ENCODE measurements at regions not wholly inside any gene's neighbourhood (a gene's known extent, or its start where the extent isn't known, plus 50 kb on each side); places are given as distances from the start of the nearest gene placed in this dataset.

DNA sequence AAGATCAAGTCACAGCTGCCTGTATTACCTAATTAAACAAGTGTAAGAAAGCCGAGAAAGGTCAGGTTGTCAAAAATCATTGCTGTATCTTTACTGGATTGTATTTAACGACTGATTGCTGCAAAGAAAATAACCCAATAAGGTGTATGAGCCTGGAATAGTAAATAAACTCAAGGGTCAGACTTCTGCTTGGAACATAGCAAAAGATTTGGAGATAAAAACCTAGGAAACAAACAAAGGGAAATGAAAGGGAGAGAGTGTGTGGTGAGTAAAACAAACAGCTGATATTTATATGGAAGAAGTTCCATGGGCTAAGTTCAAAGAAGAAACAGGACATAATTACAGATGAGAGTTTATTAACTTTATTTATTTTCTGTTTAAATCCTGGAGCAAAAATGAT lies 354.0 kb downstream of the TLR4 start:
- WGBS, 4 donors: 52 to 58% (median 54%) methylated on average over 2 of the region's 2 CpGs
- no peaks in the 10 kb centered on the region for H3K9me3 ChIP-seq
- no peak for TF ChIP-seq POLR2A (IDR thresholded peaks at IDR 0.05)
- TF ChIP-seq, protein P1, sequence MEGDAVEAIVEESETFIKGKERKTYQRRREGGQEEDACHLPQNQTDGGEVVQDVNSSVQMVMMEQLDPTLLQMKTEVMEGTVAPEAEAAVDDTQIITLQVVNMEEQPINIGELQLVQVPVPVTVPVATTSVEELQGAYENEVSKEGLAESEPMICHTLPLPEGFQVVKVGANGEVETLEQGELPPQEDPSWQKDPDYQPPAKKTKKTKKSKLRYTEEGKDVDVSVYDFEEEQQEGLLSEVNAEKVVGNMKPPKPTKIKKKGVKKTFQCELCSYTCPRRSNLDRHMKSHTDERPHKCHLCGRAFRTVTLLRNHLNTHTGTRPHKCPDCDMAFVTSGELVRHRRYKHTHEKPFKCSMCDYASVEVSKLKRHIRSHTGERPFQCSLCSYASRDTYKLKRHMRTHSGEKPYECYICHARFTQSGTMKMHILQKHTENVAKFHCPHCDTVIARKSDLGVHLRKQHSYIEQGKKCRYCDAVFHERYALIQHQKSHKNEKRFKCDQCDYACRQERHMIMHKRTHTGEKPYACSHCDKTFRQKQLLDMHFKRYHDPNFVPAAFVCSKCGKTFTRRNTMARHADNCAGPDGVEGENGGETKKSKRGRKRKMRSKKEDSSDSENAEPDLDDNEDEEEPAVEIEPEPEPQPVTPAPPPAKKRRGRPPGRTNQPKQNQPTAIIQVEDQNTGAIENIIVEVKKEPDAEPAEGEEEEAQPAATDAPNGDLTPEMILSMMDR (IDR thresholded peaks at IDR 0.05): no peak
- H3K4me3 ChIP-seq: no peak overlapping the region
- no peaks in the 10 kb centered on the region for H3K36me3 ChIP-seq
- no peak overlapping the region for H3K27ac ChIP-seq
- ATAC-seq: no peak
- intact Hi-C loops (cut with DNase I): no loop called here
- H3K4me1 ChIP-seq: no peaks in the 10 kb centered on the region
- no peak for DNase-seq
- H3K27me3 ChIP-seq: no peaks in the 10 kb centered on the region

DNA sequence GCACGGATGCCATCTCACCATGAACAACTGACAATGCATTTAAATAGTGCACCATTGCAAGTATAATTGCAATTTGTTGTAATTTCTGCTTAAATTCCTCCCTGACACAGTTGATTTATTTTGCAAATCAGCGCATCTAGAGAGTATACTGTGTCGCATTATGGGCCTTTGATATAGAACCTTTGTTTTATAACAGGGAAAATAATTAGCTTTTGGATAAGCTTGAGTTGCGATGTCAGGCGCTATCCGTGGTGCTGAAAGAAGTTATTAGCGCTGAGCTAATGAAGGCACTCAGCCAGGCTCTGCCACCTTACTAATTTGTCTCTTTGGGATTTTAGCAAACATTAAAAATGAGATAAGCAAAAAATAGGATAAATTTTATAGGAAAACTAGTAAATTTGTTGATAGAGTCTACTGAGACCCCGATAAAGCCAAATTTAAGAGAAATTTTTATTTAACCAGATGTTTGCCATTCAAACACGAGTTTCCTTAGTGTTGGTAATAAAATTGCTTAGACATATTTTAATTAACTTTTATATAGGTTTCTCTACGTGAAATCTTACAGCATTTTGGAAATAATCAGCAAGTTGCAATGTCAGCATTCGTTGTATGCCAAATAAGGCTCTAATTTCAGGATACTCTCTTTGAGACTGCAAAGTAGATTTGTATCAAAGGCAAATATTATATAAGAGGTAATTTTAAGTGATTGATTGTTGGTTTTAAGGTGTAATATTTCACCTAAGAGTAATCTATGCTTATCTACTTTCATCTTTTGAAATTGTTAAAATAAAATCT lies 355.5 kb downstream of the TLR4 start:
- intact Hi-C loops (cut with DNase I): no loop called here
- WGBS, 4 donors: 21 to 23% (median 22%) methylated on average over 11 of the region's 11 CpGs

DNA sequence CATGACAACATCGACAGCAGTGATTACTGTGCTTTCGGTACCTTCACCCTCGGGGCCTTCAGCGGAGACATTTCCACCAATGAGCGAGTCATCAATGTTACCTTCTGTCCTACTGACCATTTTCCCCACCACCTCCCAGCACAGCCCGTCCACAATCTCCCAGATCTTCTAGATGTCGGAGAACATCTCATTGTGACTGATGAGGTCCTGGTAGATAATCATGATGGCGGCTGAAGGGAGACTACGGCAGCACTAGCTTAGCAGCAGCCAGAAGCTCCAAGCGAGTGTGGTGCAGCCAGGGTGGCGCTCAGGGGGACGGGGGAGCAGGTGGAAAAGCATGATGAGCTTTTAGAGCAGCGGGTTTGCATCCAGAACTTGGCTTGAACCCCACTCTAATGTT lies 379.0 kb downstream of the TLR4 start:
- no peak for DNase-seq
- TF ChIP-seq, protein P1 (IDR thresholded peaks at IDR 0.05): no peak
- TF ChIP-seq POLR2A (IDR thresholded peaks at IDR 0.05): no peak
- Histone ChIP-seq H3K36me3 (no peaks in the 10 kb centered on the region), H3K27me3 (no peaks in the 10 kb centered on the region), H3K4me1 (no peaks in the 10 kb centered on the region), H3K9me3 (no peaks in the 10 kb centered on the region), H3K4me3 (no peak overlapping the region), H3K27ac (no peak overlapping the region)
- ATAC-seq: no peak
- intact Hi-C loops (cut with DNase I): no loop called here
- 82 to 89% (median 86%) methylated on average over 13 of the region's 13 CpGs for WGBS, 4 donors

More for the DNA sequence above, 355.5 kb downstream of the TLR4 start:
- TF ChIP-seq, protein P1 (IDR thresholded peaks at IDR 0.05): no peak
- TF ChIP-seq POLR2A (IDR thresholded peaks at IDR 0.05): no peak
- H3K27ac ChIP-seq: no peak overlapping the region
- H3K36me3 ChIP-seq: no peaks in the 10 kb centered on the region
- no peak for ATAC-seq
- H3K27me3 ChIP-seq: no peaks in the 10 kb centered on the region
- DNase-seq: peak in 4 of 5 donors; percentile 10 to 25 (median 20)
- H3K4me3 ChIP-seq: no peak overlapping the region
- no peaks in the 10 kb centered on the region for H3K4me1 ChIP-seq
- no peaks in the 10 kb centered on the region for H3K9me3 ChIP-seq

DNA sequence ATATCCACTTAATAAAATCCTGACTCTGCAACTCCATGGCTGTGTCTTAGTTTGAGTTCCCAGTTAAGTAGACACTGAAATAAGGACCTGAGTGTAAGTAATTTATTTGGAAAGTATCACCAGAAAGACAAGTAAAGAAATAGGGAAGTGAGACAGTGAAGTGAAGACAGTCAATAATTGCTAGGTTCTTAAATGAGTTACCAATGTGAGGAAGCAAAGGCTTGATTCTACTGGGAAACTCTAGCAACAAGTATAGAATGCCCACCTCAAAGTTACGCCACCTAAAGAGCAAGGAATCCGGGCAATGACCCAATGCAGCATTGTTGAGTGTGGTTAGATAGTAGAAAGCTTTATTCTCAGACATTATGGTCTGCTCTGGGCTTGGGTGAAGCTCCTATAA lies 383.9 kb downstream of the TLR4 start:
- intact Hi-C loops (cut with DNase I): no loop called here
- TF ChIP-seq, protein P1 (IDR thresholded peaks at IDR 0.05): no peak
- no peak for TF ChIP-seq POLR2A (IDR thresholded peaks at IDR 0.05)
- 71 to 84% (median 82%) methylated on average over 2 of the region's 2 CpGs for WGBS, 4 donors
- Histone ChIP-seq H3K27ac (no peak overlapping the region), H3K9me3 (no peaks in the 10 kb centered on the region), H3K36me3 (no peaks in the 10 kb centered on the region), H3K4me3 (no peak overlapping the region), H3K4me1 (no peaks in the 10 kb centered on the region), H3K27me3 (no peaks in the 10 kb centered on the region)
- ATAC-seq: no peak
- no peak for DNase-seq
